MM.1S (cell line): ENCODE measurements at regions not wholly inside any gene's neighbourhood (a gene's known extent, or its start where the extent isn't known, plus 50 kb on each side); places are given as distances from the start of the nearest gene placed in this dataset.

Experiments used
- DNase-seq: peaks from one replicate; pipeline ENCODE4 v3.0.0-alpha.2; 2015
- H2AFZ ChIP-seq: fragments of 300-600 bp; sonication (generic); 2 replicates; pipeline ENCODE4 v1.6.0; 2016; ENCODE audit warnings: antibody characterized with exemption, low read length
- H3F3A ChIP-seq: fragments of 300-600 bp; sonication (generic); 2 replicates; pipeline ENCODE4 v1.6.1; 2016; ENCODE audit warnings: mild to moderate bottlenecking, antibody characterized with exemption, low read length, moderate library complexity, mixed read lengths; ENCODE audit not compliant: insufficient read depth
- H3K27ac ChIP-seq: fragments of 300-600 bp; sonication (generic); 2 replicates; pipeline ENCODE4 v1.5.1; 2016; ENCODE audit warnings: mild to moderate bottlenecking, low read length
- H3K27me3 ChIP-seq: fragments of 300-600 bp; sonication (generic); replicated peaks from 2 replicates; pipeline ENCODE4 v1.6.0; 2016; ENCODE audit warnings: low read length; ENCODE audit not compliant: insufficient read depth
- H3K36me3 ChIP-seq: fragments of 300-600 bp; sonication (generic); replicated peaks from 2 replicates; pipeline ENCODE4 v1.6.1; 2016; ENCODE audit warnings: mild to moderate bottlenecking, low read length, mixed read lengths; ENCODE audit not compliant: insufficient read depth
- H3K4me1 ChIP-seq: fragments of 300-600 bp; sonication (generic); 2 replicates; pipeline ENCODE4 v1.6.1; 2016; ENCODE audit warnings: low read length, mixed read lengths
- H3K4me2 ChIP-seq: fragments of 300-600 bp; sonication (generic); 2 replicates; pipeline ENCODE4 v1.6.0; 2016; ENCODE audit warnings: low read depth, low read length
- H3K4me3 ChIP-seq: fragments of 300-600 bp; sonication (generic); 2 replicates; pipeline ENCODE4 v1.5.1; 2016; ENCODE audit warnings: low read length, mixed read lengths
- H3K79me2 ChIP-seq: fragments of 300-600 bp; sonication (generic); 2 replicates; pipeline ENCODE4 v1.6.1; 2016; ENCODE audit warnings: mixed run types, low read length, mixed read lengths
- H3K9ac ChIP-seq: fragments of 300-600 bp; sonication (generic); 2 replicates; pipeline ENCODE4 v1.6.1; 2016; ENCODE audit warnings: low read length, mixed read lengths
- H3K9me2 ChIP-seq: fragments of 300-600 bp; sonication (generic); replicated peaks from 2 replicates; pipeline ENCODE4 v1.6.1; 2016; ENCODE audit warnings: mild to moderate bottlenecking, low read length, mixed read lengths; ENCODE audit not compliant: insufficient read depth
- H3K9me3 ChIP-seq: fragments of 300-600 bp; sonication (generic); replicated peaks from 2 replicates; pipeline ENCODE4 v1.6.1; 2016; ENCODE audit warnings: mild to moderate bottlenecking, low read length, mixed read lengths; ENCODE audit not compliant: insufficient read depth
- H4K20me1 ChIP-seq: fragments of 300-600 bp; sonication (generic); 2 replicates; pipeline ENCODE4 v1.6.1; 2016; ENCODE audit warnings: mild to moderate bottlenecking, low read length, moderate library complexity, mixed read lengths; ENCODE audit not compliant: insufficient read depth
- EZH2 ChIP-seq: fragments of 300-600 bp; sonication (generic); optimal IDR thresholded peaks from 2 replicates; pipeline ENCODE3; 2017; ENCODE audit warnings: low read depth, mild to moderate bottlenecking, antibody characterized with exemption, low read length, mixed read lengths
- EZH2phosphoT487 ChIP-seq: fragments of 300-600 bp; sonication (generic); IDR thresholded peaks from 2 replicates; pipeline ENCODE4 v1.6.1; 2018; ENCODE audit warnings: antibody characterized with exemption, low read length
- TF ChIP-seq, protein P1 (sequence below): fragments of 300-600 bp; sonication (generic); IDR thresholded peaks from 2 replicates; pipeline ENCODE4 v1.5.1; 2016; ENCODE audit warnings: antibody characterized with exemption, low read length, mixed read lengths

GRCh38 chr9:84617411-84618029 is 52.0 kb upstream of the NTRK2 start:
- Histone ChIP-seq H3F3A (no peaks in the 10 kb centered on the region), H3K9me3 (no peaks in the 10 kb centered on the region), H3K27ac (no peak overlapping the region), H2AFZ (no peak overlapping the region), H3K27me3 (no peaks in the 10 kb centered on the region), H4K20me1 (no peaks in the 10 kb centered on the region), H3K36me3 (no peaks in the 10 kb centered on the region), H3K4me1 (no peaks in the 10 kb centered on the region), H3K9ac (no peak overlapping the region), H3K79me2 (no peaks in the 10 kb centered on the region), H3K4me2 (no peak overlapping the region), H3K4me3 (no peak overlapping the region), H3K9me2 (no peaks in the 10 kb centered on the region)
- DNase-seq = no peak
- TF ChIP-seq, protein P1, sequence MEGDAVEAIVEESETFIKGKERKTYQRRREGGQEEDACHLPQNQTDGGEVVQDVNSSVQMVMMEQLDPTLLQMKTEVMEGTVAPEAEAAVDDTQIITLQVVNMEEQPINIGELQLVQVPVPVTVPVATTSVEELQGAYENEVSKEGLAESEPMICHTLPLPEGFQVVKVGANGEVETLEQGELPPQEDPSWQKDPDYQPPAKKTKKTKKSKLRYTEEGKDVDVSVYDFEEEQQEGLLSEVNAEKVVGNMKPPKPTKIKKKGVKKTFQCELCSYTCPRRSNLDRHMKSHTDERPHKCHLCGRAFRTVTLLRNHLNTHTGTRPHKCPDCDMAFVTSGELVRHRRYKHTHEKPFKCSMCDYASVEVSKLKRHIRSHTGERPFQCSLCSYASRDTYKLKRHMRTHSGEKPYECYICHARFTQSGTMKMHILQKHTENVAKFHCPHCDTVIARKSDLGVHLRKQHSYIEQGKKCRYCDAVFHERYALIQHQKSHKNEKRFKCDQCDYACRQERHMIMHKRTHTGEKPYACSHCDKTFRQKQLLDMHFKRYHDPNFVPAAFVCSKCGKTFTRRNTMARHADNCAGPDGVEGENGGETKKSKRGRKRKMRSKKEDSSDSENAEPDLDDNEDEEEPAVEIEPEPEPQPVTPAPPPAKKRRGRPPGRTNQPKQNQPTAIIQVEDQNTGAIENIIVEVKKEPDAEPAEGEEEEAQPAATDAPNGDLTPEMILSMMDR = no peak
- TF ChIP-seq EZH2 (no peak), EZH2phosphoT487 (no peak)
